ENCODE measurements at regions not wholly inside any gene's neighbourhood (a gene's known extent, or its start where the extent isn't known, plus 50 kb on each side); places are given as distances from the start of the nearest gene placed in this dataset.

GRCh38 chr1:59011663-59012062, 227.8 kb upstream of the JUN start:
- TF ChIP-seq CTCF (IDR thresholded peaks at IDR 0.05 in 8 of 11, conservative IDR thresholded peaks at IDR 0.05 in 3 of 11) (no peak), POLR2A (IDR thresholded peaks at IDR 0.05) (no peak)

All from spleen (tissue), 7 donors.